ENCODE measurements at regions not wholly inside any gene's neighbourhood (a gene's known extent, or its start where the extent isn't known, plus 50 kb on each side); places are given as distances from the start of the nearest gene placed in this dataset.

DNA sequence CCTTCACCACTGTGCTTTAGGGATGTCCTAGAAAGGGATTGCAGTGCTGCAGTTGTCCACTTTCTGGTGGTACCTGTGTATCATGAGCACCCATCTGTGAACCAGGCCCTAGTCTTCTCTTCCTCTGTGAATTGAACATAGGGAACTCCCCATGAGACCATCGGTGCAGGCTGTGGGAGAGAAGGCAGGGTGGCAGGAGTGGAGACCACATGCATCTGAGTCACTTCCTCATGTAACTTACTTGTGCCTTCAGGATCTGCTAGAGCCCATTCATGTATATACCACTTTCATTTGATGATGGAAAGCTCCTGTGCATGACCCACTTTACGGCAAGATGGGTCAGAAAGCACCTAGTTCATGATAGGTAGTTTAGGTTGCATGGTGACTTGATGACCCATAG lies 478.1 kb upstream of the CDH9 start:
- TF ChIP-seq, protein P1, sequence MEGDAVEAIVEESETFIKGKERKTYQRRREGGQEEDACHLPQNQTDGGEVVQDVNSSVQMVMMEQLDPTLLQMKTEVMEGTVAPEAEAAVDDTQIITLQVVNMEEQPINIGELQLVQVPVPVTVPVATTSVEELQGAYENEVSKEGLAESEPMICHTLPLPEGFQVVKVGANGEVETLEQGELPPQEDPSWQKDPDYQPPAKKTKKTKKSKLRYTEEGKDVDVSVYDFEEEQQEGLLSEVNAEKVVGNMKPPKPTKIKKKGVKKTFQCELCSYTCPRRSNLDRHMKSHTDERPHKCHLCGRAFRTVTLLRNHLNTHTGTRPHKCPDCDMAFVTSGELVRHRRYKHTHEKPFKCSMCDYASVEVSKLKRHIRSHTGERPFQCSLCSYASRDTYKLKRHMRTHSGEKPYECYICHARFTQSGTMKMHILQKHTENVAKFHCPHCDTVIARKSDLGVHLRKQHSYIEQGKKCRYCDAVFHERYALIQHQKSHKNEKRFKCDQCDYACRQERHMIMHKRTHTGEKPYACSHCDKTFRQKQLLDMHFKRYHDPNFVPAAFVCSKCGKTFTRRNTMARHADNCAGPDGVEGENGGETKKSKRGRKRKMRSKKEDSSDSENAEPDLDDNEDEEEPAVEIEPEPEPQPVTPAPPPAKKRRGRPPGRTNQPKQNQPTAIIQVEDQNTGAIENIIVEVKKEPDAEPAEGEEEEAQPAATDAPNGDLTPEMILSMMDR (IDR thresholded peaks at IDR 0.05) = no peak

GRCh38 chr5:27511061-27511460 lies 472.7 kb upstream of the CDH9 start:
- TF ChIP-seq, protein P1 (IDR thresholded peaks at IDR 0.05) = no peak

DNA sequence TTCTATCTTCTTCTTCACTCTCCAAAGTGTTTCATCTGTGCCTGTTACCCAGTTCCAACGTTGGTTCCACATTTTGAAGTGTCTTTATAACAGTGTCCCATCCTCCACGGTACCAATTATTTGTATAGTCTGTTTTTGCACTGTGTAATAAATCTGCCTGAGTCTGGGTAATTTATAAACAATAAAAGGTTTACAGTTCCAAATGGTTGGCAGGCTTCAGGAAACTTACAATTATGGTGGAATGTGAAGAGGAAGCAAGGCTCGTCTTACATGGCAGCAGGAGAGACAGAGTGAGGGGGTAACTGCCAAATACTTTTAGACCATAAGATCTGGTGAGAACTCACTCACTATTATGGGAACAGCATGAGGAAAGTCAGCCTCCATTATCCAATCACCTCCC lies 465.4 kb upstream of the CDH9 start:
- TF ChIP-seq, protein P1 (IDR thresholded peaks at IDR 0.05) = no peak

- TF ChIP-seq, protein P1 (IDR thresholded peaks at IDR 0.05) = no peak
Observed at GRCh38 chr5:27502236-27502635, 463.9 kb upstream of the CDH9 start.

DNA sequence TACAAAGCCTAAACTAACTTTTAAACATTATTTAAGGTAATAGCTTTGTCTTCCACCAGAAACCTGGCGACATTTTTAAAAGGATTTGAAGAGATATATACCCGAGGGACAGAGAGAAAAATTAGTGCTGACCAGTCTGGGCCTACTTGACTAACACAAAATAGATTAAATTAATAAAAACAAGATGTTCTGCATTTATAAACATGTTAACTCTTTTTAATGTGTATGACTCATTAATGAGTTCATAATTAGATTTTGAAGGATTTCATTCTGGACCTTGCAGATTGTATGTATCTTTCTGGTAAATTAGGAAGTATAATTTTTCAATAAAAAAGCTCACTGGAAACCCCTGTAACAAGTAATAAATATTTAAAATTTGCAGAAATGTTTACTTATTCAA lies 459.1 kb upstream of the CDH9 start:
- TF ChIP-seq, protein P1 (IDR thresholded peaks at IDR 0.05) = no peak

GRCh38 chr5:27494887-27495286 lies 456.5 kb upstream of the CDH9 start:
- TF ChIP-seq, protein P1 (IDR thresholded peaks at IDR 0.05) = no peak

DNA sequence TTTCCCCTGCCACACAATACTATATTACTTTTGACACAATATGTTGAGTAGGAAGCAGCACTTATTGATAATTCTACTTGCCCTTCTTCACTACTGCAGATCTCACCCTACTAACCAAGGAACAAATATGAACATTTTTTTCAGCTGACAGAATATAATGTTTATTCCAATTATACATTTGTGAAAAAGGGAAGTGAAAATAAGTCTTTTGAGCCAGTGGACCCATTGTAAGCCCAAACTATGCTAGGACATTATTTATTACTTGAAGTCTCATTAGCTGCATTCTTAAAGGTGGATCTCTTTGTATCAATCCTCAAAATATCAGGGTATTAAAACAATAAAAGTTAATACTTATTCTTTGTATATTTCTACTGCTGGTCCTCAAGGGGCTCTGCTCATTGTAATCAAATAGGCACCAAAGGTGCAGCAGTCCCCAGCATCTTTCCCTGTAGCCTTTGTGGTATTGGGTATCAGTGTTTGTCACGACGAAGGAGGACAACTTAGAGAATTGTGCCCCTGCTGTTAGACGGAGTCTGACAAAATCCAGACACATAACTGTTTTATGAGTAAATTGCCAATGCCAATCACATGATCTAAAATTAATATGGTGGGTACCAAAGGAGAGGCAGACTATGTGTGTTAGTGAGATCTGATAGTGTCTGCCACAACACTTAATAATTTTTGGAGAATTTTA lies 453.5 kb upstream of the CDH9 start:
- TF ChIP-seq, protein P1 (IDR thresholded peaks at IDR 0.05) = no peak

DNA sequence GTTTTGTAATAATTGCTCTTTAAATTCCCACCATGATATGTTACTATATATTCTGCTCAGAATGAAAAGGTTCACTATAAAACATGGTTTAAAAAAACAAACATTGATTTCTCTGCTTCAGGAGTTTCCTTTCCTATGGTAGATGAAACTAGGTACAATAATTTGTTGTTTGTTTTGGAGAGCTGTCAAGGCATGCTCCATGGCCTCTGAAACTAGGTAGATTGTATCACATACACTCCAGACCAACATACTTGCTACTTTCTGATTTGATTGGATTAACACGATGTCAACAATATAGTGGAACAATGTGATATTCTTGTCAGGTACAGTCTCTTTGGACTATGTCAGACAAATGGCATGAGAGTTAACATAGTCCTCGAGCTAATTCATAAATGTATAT lies 452.7 kb upstream of the CDH9 start:
- TF ChIP-seq, protein P1 (IDR thresholded peaks at IDR 0.05) = no peak
